NCI-H1417 (cell line): ENCODE measurements at regions not wholly inside any gene's neighbourhood (a gene's known extent, or its start where the extent isn't known, plus 50 kb on each side); places are given as distances from the start of the nearest gene placed in this dataset.
"Not testable (repeated sequence)": the region's sequence is repeated elsewhere in the genome, so short reads cannot be mapped to it uniquely, and the experiment has no call there.

ENCODE experiments used
- DNase-seq, 3 experiments: peaks; one replicate each; lab custom pipeline; 2025; lab: John Stamatoyannopoulos, UW

GRCh38 chr5:20370061-20370460 is 382.1 kb upstream of the CDH18 start:
- no peak for DNase-seq

GRCh38 chr5:20369518-20369885 is 381.5 kb upstream of the CDH18 start:
- DNase-seq = no peak

- peak in 1 of 3 experiments; percentile 18 for DNase-seq
These were observed 380.8 kb upstream of the CDH18 start for GRCh38 chr5:20368571-20369517.

GRCh38 chr5:20367178-20367577 is 379.2 kb upstream of the CDH18 start:
- DNase-seq = no peak

GRCh38 chr5:20360263-20360662 is 372.3 kb upstream of the CDH18 start:
- no peak for DNase-seq

GRCh38 chr5:20359377-20359776 is 371.4 kb upstream of the CDH18 start:
- no peak for DNase-seq

GRCh38 chr5:20353499-20353898 is 365.5 kb upstream of the CDH18 start:
- DNase-seq = no peak

- DNase-seq = no peak
These were observed 363.8 kb upstream of the CDH18 start for GRCh38 chr5:20351849-20352248.

- no peak for DNase-seq
These were observed 360.3 kb upstream of the CDH18 start for GRCh38 chr5:20348321-20348720.

- DNase-seq = no peak
These were observed 359.3 kb upstream of the CDH18 start for GRCh38 chr5:20347334-20347733.

GRCh38 chr5:20340126-20340525 is 352.1 kb upstream of the CDH18 start:
- DNase-seq = no peak

- DNase-seq = no peak
These were observed 348.0 kb upstream of the CDH18 start for GRCh38 chr5:20335978-20336377.

- DNase-seq = no peak
These were observed 343.8 kb upstream of the CDH18 start for GRCh38 chr5:20331826-20332225.

- DNase-seq = no peak
These were observed 335.3 kb upstream of the CDH18 start for GRCh38 chr5:20323323-20323722.

GRCh38 chr5:20307391-20307790 is 319.4 kb upstream of the CDH18 start:
- no peak for DNase-seq

- no peak for DNase-seq
These were observed 317.5 kb upstream of the CDH18 start for GRCh38 chr5:20305463-20305862.

GRCh38 chr5:20304570-20304969 is 316.6 kb upstream of the CDH18 start:
- not testable (repeated sequence) for DNase-seq

GRCh38 chr5:20300110-20300509 is 312.1 kb upstream of the CDH18 start:
- DNase-seq = no peak

GRCh38 chr5:20294696-20295095 is 306.7 kb upstream of the CDH18 start:
- no peak for DNase-seq

- DNase-seq = no peak
These were observed 303.8 kb upstream of the CDH18 start for GRCh38 chr5:20291766-20292165.

- DNase-seq = no peak
These were observed 299.6 kb upstream of the CDH18 start for GRCh38 chr5:20287640-20288039.

GRCh38 chr5:20286512-20286911 is 298.5 kb upstream of the CDH18 start:
- no peak for DNase-seq

- DNase-seq = no peak
These were observed 288.9 kb upstream of the CDH18 start for GRCh38 chr5:20276959-20277263.
